ENCODE measurements at regions not wholly inside any gene's neighbourhood (a gene's known extent, or its start where the extent isn't known, plus 50 kb on each side); places are given as distances from the start of the nearest gene placed in this dataset.

DNA sequence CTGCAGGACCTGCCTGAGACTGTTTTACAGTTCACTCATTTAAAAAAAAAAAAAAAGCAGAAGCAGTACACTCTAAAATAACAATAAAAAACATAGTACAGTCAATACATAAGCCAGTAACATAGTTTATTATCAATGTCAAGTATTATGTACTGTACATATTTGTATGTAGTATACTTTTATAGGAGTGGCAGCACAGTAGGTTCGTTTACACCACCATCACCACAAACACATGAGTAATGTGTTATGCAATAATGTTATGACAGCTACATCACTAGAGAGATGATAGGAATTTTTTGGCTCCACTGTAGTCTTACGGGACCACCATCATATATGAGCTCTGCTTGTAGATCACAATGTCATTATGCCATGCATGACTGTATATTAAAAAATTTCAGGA, 462.8 kb downstream of the ISL1 start:
- TF ChIP-seq, protein P1, sequence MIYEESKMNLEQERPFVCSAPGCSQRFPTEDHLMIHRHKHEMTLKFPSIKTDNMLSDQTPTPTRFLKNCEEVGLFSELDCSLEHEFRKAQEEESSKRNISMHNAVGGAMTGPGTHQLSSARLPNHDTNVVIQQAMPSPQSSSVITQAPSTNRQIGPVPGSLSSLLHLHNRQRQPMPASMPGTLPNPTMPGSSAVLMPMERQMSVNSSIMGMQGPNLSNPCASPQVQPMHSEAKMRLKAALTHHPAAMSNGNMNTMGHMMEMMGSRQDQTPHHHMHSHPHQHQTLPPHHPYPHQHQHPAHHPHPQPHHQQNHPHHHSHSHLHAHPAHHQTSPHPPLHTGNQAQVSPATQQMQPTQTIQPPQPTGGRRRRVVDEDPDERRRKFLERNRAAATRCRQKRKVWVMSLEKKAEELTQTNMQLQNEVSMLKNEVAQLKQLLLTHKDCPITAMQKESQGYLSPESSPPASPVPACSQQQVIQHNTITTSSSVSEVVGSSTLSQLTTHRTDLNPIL (CRISPR knock-in tag; IDR thresholded peaks at IDR 0.05; ENCODE audit: low read depth): no peak
- TF ChIP-seq, protein P2, sequence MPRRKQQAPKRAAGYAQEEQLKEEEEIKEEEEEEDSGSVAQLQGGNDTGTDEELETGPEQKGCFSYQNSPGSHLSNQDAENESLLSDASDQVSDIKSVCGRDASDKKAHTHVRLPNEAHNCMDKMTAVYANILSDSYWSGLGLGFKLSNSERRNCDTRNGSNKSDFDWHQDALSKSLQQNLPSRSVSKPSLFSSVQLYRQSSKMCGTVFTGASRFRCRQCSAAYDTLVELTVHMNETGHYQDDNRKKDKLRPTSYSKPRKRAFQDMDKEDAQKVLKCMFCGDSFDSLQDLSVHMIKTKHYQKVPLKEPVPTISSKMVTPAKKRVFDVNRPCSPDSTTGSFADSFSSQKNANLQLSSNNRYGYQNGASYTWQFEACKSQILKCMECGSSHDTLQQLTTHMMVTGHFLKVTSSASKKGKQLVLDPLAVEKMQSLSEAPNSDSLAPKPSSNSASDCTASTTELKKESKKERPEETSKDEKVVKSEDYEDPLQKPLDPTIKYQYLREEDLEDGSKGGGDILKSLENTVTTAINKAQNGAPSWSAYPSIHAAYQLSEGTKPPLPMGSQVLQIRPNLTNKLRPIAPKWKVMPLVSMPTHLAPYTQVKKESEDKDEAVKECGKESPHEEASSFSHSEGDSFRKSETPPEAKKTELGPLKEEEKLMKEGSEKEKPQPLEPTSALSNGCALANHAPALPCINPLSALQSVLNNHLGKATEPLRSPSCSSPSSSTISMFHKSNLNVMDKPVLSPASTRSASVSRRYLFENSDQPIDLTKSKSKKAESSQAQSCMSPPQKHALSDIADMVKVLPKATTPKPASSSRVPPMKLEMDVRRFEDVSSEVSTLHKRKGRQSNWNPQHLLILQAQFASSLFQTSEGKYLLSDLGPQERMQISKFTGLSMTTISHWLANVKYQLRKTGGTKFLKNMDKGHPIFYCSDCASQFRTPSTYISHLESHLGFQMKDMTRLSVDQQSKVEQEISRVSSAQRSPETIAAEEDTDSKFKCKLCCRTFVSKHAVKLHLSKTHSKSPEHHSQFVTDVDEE (CRISPR knock-in tag; IDR thresholded peaks at IDR 0.05): no peak
- TF ChIP-seq ZNF565 (CRISPR knock-in tag; conservative IDR thresholded peaks at IDR 0.05; ENCODE audit: low read depth) (no peak), CSDC2 (CRISPR knock-in tag; IDR thresholded peaks at IDR 0.05) (no peak), ZFP3 (CRISPR knock-in tag; IDR thresholded peaks at IDR 0.05) (no peak), GLIS3 (CRISPR knock-in tag; IDR thresholded peaks at IDR 0.05) (no peak), ZNF8 (CRISPR knock-in tag; IDR thresholded peaks at IDR 0.05) (no peak), BACH2 (CRISPR knock-in tag; IDR thresholded peaks at IDR 0.05; ENCODE audit: borderline replicate concordance) (no peak), ISL1 (CRISPR knock-in tag; IDR thresholded peaks at IDR 0.05) (no peak), OSR1 (CRISPR knock-in tag; IDR thresholded peaks at IDR 0.05) (no peak), ARNTL (CRISPR knock-in tag; IDR thresholded peaks at IDR 0.05; ENCODE audit: borderline replicate concordance, low read depth) (no peak), ESRRG (CRISPR knock-in tag; IDR thresholded peaks at IDR 0.05) (no peak), ZC3H10 (CRISPR knock-in tag; IDR thresholded peaks at IDR 0.05) (no peak), ZFP30 (CRISPR knock-in tag; IDR thresholded peaks at IDR 0.05) (no peak), RARB (CRISPR knock-in tag; IDR thresholded peaks at IDR 0.05) (no peak), PPARA (CRISPR knock-in tag; IDR thresholded peaks at IDR 0.05; ENCODE audit: borderline replicate concordance) (no peak)
- ATAC-seq: no peak

DNA sequence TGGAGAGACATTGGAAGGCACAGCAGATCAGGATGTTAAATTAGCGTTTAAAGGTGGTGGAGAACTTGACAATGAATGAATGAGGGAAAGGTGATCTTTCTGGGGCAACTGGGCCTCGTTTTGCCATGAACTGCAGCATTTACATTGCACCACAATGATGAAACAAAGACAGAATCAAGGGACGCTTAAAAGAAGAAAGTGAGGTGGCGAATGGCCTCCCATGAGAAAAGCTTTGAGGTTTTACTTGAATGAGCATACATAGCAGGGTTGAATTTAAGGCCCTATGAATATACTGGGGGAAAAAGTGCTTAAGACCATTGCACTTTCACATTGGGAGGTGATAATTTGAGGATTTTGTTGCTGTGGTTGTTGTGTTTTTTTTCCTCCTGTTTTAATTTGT, 476.4 kb downstream of the ISL1 start:
- no peak for ATAC-seq
- no peak for TF ChIP-seq ZNF70 (CRISPR knock-in tag; IDR thresholded peaks at IDR 0.05)
- no peak for TF ChIP-seq ARNTL (CRISPR knock-in tag; IDR thresholded peaks at IDR 0.05; ENCODE audit: borderline replicate concordance, low read depth)
- TF ChIP-seq, protein P3, sequence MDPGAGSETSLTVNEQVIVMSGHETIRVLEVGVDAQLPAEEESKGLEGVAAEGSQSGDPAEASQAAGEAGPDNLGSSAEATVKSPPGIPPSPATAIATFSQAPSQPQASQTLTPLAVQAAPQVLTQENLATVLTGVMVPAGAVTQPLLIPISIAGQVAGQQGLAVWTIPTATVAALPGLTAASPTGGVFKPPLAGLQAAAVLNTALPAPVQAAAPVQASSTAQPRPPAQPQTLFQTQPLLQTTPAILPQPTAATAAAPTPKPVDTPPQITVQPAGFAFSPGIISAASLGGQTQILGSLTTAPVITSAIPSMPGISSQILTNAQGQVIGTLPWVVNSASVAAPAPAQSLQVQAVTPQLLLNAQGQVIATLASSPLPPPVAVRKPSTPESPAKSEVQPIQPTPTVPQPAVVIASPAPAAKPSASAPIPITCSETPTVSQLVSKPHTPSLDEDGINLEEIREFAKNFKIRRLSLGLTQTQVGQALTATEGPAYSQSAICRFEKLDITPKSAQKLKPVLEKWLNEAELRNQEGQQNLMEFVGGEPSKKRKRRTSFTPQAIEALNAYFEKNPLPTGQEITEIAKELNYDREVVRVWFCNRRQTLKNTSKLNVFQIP (CRISPR knock-in tag; IDR thresholded peaks at IDR 0.05; ENCODE audit: borderline replicate concordance, low read depth): no peak
- TF ChIP-seq, protein P2 (CRISPR knock-in tag; IDR thresholded peaks at IDR 0.05): no peak
- TF ChIP-seq TCF4 (CRISPR knock-in tag; IDR thresholded peaks at IDR 0.05; ENCODE audit: borderline replicate concordance): no peak
- TF ChIP-seq TOX (CRISPR knock-in tag; IDR thresholded peaks at IDR 0.05; ENCODE audit: borderline replicate concordance): no peak
- no peak for TF ChIP-seq SNAI2 (CRISPR knock-in tag; IDR thresholded peaks at IDR 0.05)
- no peak for TF ChIP-seq OSR1 (CRISPR knock-in tag; IDR thresholded peaks at IDR 0.05)
- no peak for TF ChIP-seq ZNF565 (CRISPR knock-in tag; conservative IDR thresholded peaks at IDR 0.05; ENCODE audit: low read depth)
- TF ChIP-seq ZFP30 (CRISPR knock-in tag; IDR thresholded peaks at IDR 0.05): no peak
- TF ChIP-seq, protein P4, sequence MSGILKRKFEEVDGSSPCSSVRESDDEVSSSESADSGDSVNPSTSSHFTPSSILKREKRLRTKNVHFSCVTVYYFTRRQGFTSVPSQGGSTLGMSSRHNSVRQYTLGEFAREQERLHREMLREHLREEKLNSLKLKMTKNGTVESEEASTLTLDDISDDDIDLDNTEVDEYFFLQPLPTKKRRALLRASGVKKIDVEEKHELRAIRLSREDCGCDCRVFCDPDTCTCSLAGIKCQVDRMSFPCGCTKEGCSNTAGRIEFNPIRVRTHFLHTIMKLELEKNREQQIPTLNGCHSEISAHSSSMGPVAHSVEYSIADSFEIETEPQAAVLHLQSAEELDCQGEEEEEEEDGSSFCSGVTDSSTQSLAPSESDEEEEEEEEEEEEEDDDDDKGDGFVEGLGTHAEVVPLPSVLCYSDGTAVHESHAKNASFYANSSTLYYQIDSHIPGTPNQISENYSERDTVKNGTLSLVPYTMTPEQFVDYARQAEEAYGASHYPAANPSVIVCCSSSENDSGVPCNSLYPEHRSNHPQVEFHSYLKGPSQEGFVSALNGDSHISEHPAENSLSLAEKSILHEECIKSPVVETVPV (CRISPR knock-in tag; IDR thresholded peaks at IDR 0.05): no peak
- no peak for TF ChIP-seq ISL1 (CRISPR knock-in tag; IDR thresholded peaks at IDR 0.05)
- TF ChIP-seq GLIS3 (CRISPR knock-in tag; IDR thresholded peaks at IDR 0.05): no peak
- TF ChIP-seq CSDC2 (CRISPR knock-in tag; IDR thresholded peaks at IDR 0.05): no peak
